C4-2B (cell line): ENCODE measurements at regions not wholly inside any gene's neighbourhood (a gene's known extent, or its start where the extent isn't known, plus 50 kb on each side); places are given as distances from the start of the nearest gene placed in this dataset.
"Not testable (repeated sequence)": the region's sequence is repeated elsewhere in the genome, so short reads cannot be mapped to it uniquely, and the experiment has no call there.

ENCODE experiments used
- H3K27ac ChIP-seq: fragments of 450-650 bp; 2 replicates; pipeline ENCODE4 v1.5.1; 2017
- CTCF ChIP-seq: fragments of 450-650 bp; conservative IDR thresholded peaks from 2 replicates; pipeline ENCODE4 v1.5.1; 2017; ENCODE audit warnings: mild to moderate bottlenecking
- ZFX ChIP-seq: fragments of 450-650 bp; IDR thresholded peaks from 2 replicates; pipeline ENCODE4 v1.6.1; 2017

GRCh38 chr18:1034971-1035370 is 130.3 kb downstream of the ADCYAP1 start:
- no peak for TF ChIP-seq CTCF
- TF ChIP-seq ZFX, result no peak
- H3K27ac ChIP-seq, result no peak overlapping the region

GRCh38 chr18:1036926-1037325 is 132.3 kb downstream of the ADCYAP1 start:
- H3K27ac ChIP-seq, result no peak overlapping the region
- no peak for TF ChIP-seq CTCF
- TF ChIP-seq ZFX, result no peak

- no peak overlapping the region for H3K27ac ChIP-seq
- TF ChIP-seq CTCF (no peak), ZFX (no peak)
Observed at GRCh38 chr18:1037776-1038175, 133.1 kb downstream of the ADCYAP1 start.

GRCh38 chr18:1039421-1039820 is 134.8 kb downstream of the ADCYAP1 start:
- H3K27ac ChIP-seq, result no peak overlapping the region
- TF ChIP-seq CTCF (no peak), ZFX (no peak)

- H3K27ac ChIP-seq, result not testable (repeated sequence)
Observed at GRCh38 chr18:1043039-1043438, 138.4 kb downstream of the ADCYAP1 start.

- TF ChIP-seq ZFX (no peak), CTCF (no peak)
- H3K27ac ChIP-seq, result no peak overlapping the region
Observed at GRCh38 chr18:1045658-1046057, 141.0 kb downstream of the ADCYAP1 start.

GRCh38 chr18:1047406-1047805 is 142.7 kb downstream of the ADCYAP1 start:
- H3K27ac ChIP-seq, result no peak overlapping the region
- TF ChIP-seq ZFX (no peak), CTCF (no peak)

- TF ChIP-seq ZFX (no peak), CTCF (no peak)
- H3K27ac ChIP-seq, result no peak overlapping the region
Observed at GRCh38 chr18:1048032-1048431, 143.4 kb downstream of the ADCYAP1 start.
